Gastroesophageal sphincter (tissue), 4 donors: ENCODE measurements at regions not wholly inside any gene's neighbourhood (a gene's known extent, or its start where the extent isn't known, plus 50 kb on each side); places are given as distances from the start of the nearest gene placed in this dataset.
A peak's percentile ranks its signal among the peaks of the same experiment; 100 is the strongest.

ENCODE experiments used
- ATAC-seq: fragments of 150-250 bp; one replicate; pipeline ENCODE4 v1.9.1; 2016; ENCODE audit warnings: mild to moderate bottlenecking, moderate library complexity
- H3K27ac ChIP-seq, 4 donors: fragments of 200-600 bp; sonication (generic) in 3 of 4; 1 replicate in 3 of 4; 2 replicates in 1 of 4; pipeline ENCODE4 v1.5.1; 2016 to 2019
- H3K27me3 ChIP-seq: fragments of 200-600 bp; sonication (generic); one replicate; pipeline ENCODE4 v1.5.1; 2019
- H3K36me3 ChIP-seq, 2 donors: fragments of 200-600 bp; sonication (generic); one replicate each; pipeline ENCODE4 v1.5.1; 2019; ENCODE audit warnings: control low read depth in 1 of 2
- H3K4me1 ChIP-seq, 3 donors: fragments of 200-600 bp; sonication (generic); 1 replicate in 2 of 3; 2 replicates in 1 of 3; pipeline ENCODE4 v1.5.1; 2016 to 2019; ENCODE audit warnings: control low read depth in 2 of 3
- H3K4me3 ChIP-seq, 2 donors: fragments of 200-600 bp; sonication (generic); one replicate each; pipeline ENCODE4 v1.5.1; 2019; ENCODE audit warnings: mild to moderate bottlenecking in 1 of 2, moderate library complexity in 1 of 2
- H3K9me3 ChIP-seq, 3 donors: fragments of 200-600 bp; sonication (generic); one replicate each; pipeline ENCODE4 v1.5.1; 2017 to 2019; ENCODE audit warnings: control low read depth in 2 of 3
- EP300 ChIP-seq: sonication (generic); formaldehyde crosslinking; IDR thresholded peaks from one replicate; pipeline ENCODE4 v1.6.1; 2017; ENCODE audit warnings: antibody characterized with exemption, mild to moderate bottlenecking
- POLR2A ChIP-seq, 2 donors: fragments of 450-650 bp; IDR thresholded peaks; one replicate each; pipeline ENCODE4 v1.6.1; 2017; ENCODE audit warnings: antibody characterized with exemption in 2 of 2, mild to moderate bottlenecking in 2 of 2, moderate library complexity in 1 of 2
- POLR2AphosphoS5 ChIP-seq: sonication (generic); formaldehyde crosslinking; IDR thresholded peaks from one replicate; pipeline ENCODE4 v1.6.1; 2017; ENCODE audit warnings: antibody characterized with exemption
- WGBS, 2 donors: methylation state at CpG; one replicate each; pipeline ENCODE4 v1.1.5; 2018; ENCODE audit warnings: low coverage in 1 of 2; 5-methylcytosine and 5-hydroxymethylcytosine counted together
- TF ChIP-seq, protein P1 (sequence below), 4 experiments: fragments of 200-600 bp in 2 of 4; fragments of 450-650 bp in 2 of 4; sonication (generic) in 1 of 4; IDR thresholded peaks; one replicate each; pipeline ENCODE4 v1.5.1; 2017 to 2019; ENCODE audit warnings: antibody characterized with exemption in 4 of 4, mild to moderate bottlenecking in 2 of 4, moderate library complexity in 2 of 4

DNA sequence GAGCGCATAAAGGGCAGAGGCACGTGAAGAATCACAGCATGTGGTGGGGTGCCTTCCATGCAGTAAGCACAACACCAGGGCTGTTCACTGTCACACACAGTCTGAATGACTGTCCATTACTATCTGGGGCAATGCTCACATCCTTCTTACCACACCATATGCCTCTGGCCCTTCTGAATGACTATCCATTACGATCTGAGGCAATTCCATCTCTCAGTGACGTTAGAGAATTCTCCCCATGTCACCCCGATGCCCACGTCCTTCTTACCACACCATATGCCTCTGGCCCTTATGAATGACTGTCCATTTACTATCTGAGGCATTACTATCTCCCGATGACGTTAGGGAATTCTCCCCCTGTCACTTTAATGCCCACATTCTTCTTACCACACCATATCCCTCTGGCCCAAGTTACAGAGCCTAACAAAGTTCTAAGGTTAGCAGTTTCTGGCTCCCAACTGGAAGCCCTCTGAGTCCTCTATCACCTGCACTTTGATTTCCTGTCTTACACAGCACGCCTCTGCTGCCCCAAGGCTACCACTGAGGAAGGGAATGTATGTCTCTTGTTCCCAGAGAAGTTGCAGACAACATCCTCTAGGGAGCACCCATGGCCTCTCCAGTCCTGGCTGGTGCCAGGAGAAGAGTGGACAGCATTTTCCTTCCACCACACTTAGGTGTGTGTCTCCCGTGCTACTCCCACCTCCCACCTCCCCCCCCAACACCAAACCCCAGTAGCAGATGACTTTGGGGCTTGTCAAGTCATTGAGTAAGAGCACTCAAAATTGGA lies 154.8 kb downstream of the COG6 start:
- TF ChIP-seq EP300, result no peak
- TF ChIP-seq POLR2AphosphoS5, result no peak
- H3K27ac ChIP-seq, result no peak overlapping the region

DNA sequence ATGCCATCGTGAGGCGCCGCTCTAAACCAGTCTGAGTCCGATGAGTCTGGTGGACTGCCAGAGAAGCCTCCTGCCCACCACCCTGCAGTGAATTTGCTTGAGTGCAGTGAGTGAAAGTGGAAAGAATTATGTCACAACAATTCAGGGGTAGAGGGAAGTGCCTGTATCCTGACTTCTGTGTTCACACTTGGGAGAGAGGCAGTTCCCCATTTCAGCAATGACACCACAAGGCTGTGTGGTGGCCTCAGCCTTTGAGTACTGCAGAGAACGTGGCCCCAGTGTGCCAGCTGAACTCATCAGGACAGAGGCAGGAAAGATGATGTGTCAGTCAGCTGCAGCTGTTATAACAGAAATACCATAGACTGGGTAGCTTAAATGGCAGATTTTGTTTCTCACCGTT lies 155.6 kb downstream of the COG6 start:
- Histone ChIP-seq H3K9me3 (no peaks in the 10 kb centered on the region), H3K27ac (no peak overlapping the region), H3K4me3 (no peak overlapping the region), H3K4me1 (peaks cover 0 to 10% (median 0%) of the 10 kb centered on the region in 3 donors), H3K27me3 (no peaks in the 10 kb centered on the region), H3K36me3 (no peaks in the 10 kb centered on the region)
- ATAC-seq, result no peak
- TF ChIP-seq, protein P1, sequence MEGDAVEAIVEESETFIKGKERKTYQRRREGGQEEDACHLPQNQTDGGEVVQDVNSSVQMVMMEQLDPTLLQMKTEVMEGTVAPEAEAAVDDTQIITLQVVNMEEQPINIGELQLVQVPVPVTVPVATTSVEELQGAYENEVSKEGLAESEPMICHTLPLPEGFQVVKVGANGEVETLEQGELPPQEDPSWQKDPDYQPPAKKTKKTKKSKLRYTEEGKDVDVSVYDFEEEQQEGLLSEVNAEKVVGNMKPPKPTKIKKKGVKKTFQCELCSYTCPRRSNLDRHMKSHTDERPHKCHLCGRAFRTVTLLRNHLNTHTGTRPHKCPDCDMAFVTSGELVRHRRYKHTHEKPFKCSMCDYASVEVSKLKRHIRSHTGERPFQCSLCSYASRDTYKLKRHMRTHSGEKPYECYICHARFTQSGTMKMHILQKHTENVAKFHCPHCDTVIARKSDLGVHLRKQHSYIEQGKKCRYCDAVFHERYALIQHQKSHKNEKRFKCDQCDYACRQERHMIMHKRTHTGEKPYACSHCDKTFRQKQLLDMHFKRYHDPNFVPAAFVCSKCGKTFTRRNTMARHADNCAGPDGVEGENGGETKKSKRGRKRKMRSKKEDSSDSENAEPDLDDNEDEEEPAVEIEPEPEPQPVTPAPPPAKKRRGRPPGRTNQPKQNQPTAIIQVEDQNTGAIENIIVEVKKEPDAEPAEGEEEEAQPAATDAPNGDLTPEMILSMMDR (IDR thresholded peaks at IDR 0.05), result no peak
- TF ChIP-seq POLR2A (IDR thresholded peaks at IDR 0.05), result no peak
- no peak for TF ChIP-seq EP300
- TF ChIP-seq POLR2AphosphoS5, result no peak
- WGBS, 2 donors, result 59 to 85% methylated on average over 2 to 6 of the region's 6 CpGs

More for the DNA sequence above, 154.8 kb downstream of the COG6 start:
- ATAC-seq, result no peak
- Histone ChIP-seq H3K9me3 (no peaks in the 10 kb centered on the region), H3K4me1 (peaks cover 0 to 6% (median 0%) of the 10 kb centered on the region in 3 donors), H3K36me3 (no peaks in the 10 kb centered on the region), H3K4me3 (no peak overlapping the region), H3K27me3 (no peaks in the 10 kb centered on the region)
- WGBS, 2 donors, result 90 to 94% methylated on average over 7 to 8 of the region's 10 CpGs

DNA sequence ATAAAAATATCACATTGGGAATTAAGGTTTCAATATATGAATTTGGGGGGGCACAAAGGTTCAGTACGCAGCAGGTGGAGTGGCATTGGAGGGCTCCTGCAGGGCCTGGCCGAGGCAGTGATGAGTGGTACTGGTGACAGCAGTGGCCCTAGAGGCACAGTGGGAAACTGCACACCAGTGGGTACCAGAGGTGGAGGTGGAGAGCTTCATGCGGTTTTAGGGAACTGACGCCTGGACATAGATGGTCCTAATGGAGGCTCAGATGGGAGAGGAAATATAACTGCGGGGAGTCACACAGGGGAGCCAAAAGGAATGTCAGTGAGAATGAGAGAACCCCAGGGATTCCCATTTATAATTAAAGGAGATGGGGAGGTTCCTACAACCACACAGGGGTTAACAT lies 156.2 kb downstream of the COG6 start:
- WGBS, 2 donors, result 94 to 100% methylated on average over 5 of the region's 5 CpGs
- TF ChIP-seq, protein P1 (IDR thresholded peaks at IDR 0.05), result no peak
- TF ChIP-seq POLR2A (IDR thresholded peaks at IDR 0.05) (no peak), POLR2AphosphoS5 (no peak)
- Histone ChIP-seq H3K4me3 (no peak overlapping the region), H3K36me3 (no peaks in the 10 kb centered on the region), H3K4me1 (peaks cover 0 to 10% (median 0%) of the 10 kb centered on the region in 3 donors), H3K9me3 (no peaks in the 10 kb centered on the region), H3K27me3 (no peaks in the 10 kb centered on the region), H3K27ac (no peak overlapping the region)
- no peak for ATAC-seq

DNA sequence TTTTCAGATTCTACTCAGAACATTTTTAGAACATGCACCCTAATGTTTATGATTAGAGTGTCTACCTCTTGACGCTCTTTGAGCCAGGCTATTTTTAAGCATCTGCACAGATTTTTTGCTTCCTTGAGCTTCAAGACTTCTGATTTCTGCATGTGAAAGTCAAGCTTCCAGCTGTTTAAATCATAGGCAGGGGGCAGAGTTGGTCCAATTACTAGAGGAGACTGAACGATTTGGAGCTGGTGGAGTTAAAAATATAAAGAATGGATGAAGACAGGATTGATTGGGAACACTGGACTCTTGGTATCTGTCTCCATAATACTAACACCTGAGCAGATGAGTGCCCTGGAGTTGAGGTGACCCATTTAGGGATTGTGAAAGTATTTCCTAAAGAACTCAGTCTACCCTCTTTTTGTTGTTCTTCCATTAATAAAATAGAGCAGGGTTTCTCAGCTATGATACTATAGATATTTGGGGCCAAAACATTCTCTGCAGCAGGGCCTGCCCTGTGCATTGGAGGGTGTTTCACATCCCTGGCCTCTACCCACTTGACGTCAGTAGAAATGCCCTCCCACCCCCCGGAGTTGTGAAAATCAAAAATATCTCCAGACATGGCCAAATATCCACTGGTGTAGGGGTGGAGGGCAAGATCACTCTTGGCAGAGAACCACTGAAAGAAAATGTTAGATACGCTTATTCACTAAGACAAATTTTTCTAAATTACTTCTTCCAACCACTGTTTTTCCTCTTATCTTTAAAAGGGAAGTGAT lies 160.1 kb downstream of the COG6 start:
- H3K36me3 ChIP-seq, result no peaks in the 10 kb centered on the region
- H3K4me1 ChIP-seq, result peaks cover 0 to 10% (median 0%) of the 10 kb centered on the region in 3 donors
- TF ChIP-seq, protein P1 (IDR thresholded peaks at IDR 0.05), result no peak
- TF ChIP-seq POLR2A (IDR thresholded peaks at IDR 0.05) (no peak), EP300 (no peak), POLR2AphosphoS5 (no peak)
- 41 to 53% methylated on average over 4 to 5 of the region's 5 CpGs for WGBS, 2 donors
- ATAC-seq, result peak; percentile 8
- H3K4me3 ChIP-seq, result no peak overlapping the region
- no peaks in the 10 kb centered on the region for H3K27me3 ChIP-seq
- H3K9me3 ChIP-seq, result no peaks in the 10 kb centered on the region
- no peak overlapping the region for H3K27ac ChIP-seq

DNA sequence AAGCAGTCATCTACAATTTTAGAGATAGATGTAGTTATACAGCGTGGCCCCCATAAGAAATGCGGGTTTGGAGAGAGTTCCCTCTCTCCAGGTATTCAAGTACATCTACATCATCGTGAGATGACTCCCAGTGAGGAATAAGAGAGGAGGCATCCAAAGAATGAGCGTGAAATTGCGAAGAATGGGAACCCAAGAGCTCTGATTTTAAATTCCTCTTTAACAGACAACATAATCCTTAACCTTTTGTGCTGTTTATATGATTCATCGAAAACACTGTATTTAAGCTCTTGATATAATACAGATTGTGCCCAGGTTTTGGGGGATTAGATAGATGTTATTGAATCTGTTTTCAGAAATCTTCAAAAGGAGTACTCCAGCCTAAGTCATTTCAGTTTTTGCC lies 161.5 kb downstream of the COG6 start:
- no peak overlapping the region for H3K27ac ChIP-seq
- TF ChIP-seq EP300, result no peak
- no peak for TF ChIP-seq POLR2A (IDR thresholded peaks at IDR 0.05)
- TF ChIP-seq, protein P1 (IDR thresholded peaks at IDR 0.05), result no peak
- no peak for TF ChIP-seq POLR2AphosphoS5
- H3K27me3 ChIP-seq, result no peaks in the 10 kb centered on the region
- H3K4me3 ChIP-seq, result no peak overlapping the region
- ATAC-seq, result no peak
- no peaks in the 10 kb centered on the region for H3K36me3 ChIP-seq
- no peaks in the 10 kb centered on the region for H3K9me3 ChIP-seq
- WGBS, 2 donors, result 79 to 83% methylated on average over 5 to 6 of the region's 6 CpGs
- H3K4me1 ChIP-seq, result peaks cover 0 to 10% (median 0%) of the 10 kb centered on the region in 3 donors
